Spleen (tissue), 11 donors: ENCODE measurements at regions not wholly inside any gene's neighbourhood (a gene's known extent, or its start where the extent isn't known, plus 50 kb on each side); places are given as distances from the start of the nearest gene placed in this dataset.

Source experiments
- DNase-seq: peaks from one replicate; pipeline ENCODE4 v3.0.0-alpha.2; 2020
- H3K27ac ChIP-seq, 8 donors: fragments of 200-600 bp; sonication (generic) in 7 of 8; 1 replicate in 4 of 8; 2 replicates in 4 of 8; pipeline versions ENCODE4 v1.5.0 to v1.8.0; 2016 to 2021; ENCODE audit warnings: inconsistent platforms in 4 of 8, mild to moderate bottlenecking in 4 of 8, moderate library complexity in 1 of 8
- H3K27me3 ChIP-seq, 7 donors: fragments of 200-600 bp; sonication (generic) in 6 of 7; replicated peaks in 1 of 7; 1 replicate in 4 of 7; 2 replicates in 3 of 7; pipeline versions ENCODE4 v1.5.0 to v1.8.0; 2016 to 2021; ENCODE audit warnings: inconsistent platforms in 3 of 7, mild to moderate bottlenecking in 1 of 7
- H3K36me3 ChIP-seq, 6 donors: fragments of 200-600 bp; sonication (generic) in 5 of 6; 1 replicate in 4 of 6; 2 replicates in 2 of 6; pipeline versions ENCODE4 v1.5.0 to v1.8.0; 2016 to 2021; ENCODE audit warnings: inconsistent platforms in 2 of 6
- H3K4me1 ChIP-seq, 6 donors: fragments of 200-600 bp; sonication (generic) in 5 of 6; 1 replicate in 3 of 6; 2 replicates in 3 of 6; pipeline versions ENCODE4 v1.5.0 to v1.8.0; 2016 to 2021; ENCODE audit warnings: inconsistent platforms in 3 of 6
- H3K4me3 ChIP-seq, 8 donors: fragments of 200-600 bp; sonication (generic) in 7 of 8; 1 replicate in 4 of 8; 2 replicates in 4 of 8; pipeline versions ENCODE4 v1.5.0 to v1.8.0; 2016 to 2021; ENCODE audit warnings: inconsistent platforms in 4 of 8, mild to moderate bottlenecking in 4 of 8, moderate library complexity in 2 of 8
- H3K9me3 ChIP-seq, 8 donors: fragments of 200-600 bp; sonication (generic) in 7 of 8; 1 replicate in 4 of 8; 2 replicates in 4 of 8; pipeline versions ENCODE4 v1.5.0 to v1.8.0; 2016 to 2021; ENCODE audit warnings: inconsistent platforms in 4 of 8
- POLR2A ChIP-seq, 3 donors: fragments of 450-650 bp; IDR thresholded peaks; one replicate each; pipeline ENCODE4 v1.5.1; 2017; ENCODE audit warnings: antibody characterized with exemption in 3 of 3, mild to moderate bottlenecking in 1 of 3
- POLR2AphosphoS5 ChIP-seq, 3 donors: sonication (generic); formaldehyde crosslinking; IDR thresholded peaks; one replicate each; pipeline ENCODE4 v1.5.1; 2017; ENCODE audit warnings: antibody characterized with exemption in 3 of 3
- WGBS, 5 donors: extraction: QIAGEN DNeasy Blood & Tissue Kit in 3 of 5; methylation state at CpG; one replicate each; pipeline versions ENCODE4 v1.1.5 to v1.1.7; 2013 to 2018; 5-methylcytosine and 5-hydroxymethylcytosine counted together
- intact Hi-C: fragments of 100-400 bp; cut with DNase I; formaldehyde crosslinking; loops from one replicate; pipeline ENCODE4 v1.15.0; 2023; ENCODE audit warnings: low total_unique reads
- TF ChIP-seq, protein P1 (sequence below), 11 experiments: fragments of 200-600 bp in 7 of 11; fragments of 450-650 bp in 4 of 11; sonication (generic) in 4 of 11; IDR thresholded peaks in 8 of 11; conservative IDR thresholded peaks in 3 of 11; 1 replicate in 7 of 11; 2 replicates in 4 of 11; pipeline versions ENCODE4 v1.4.0 to v1.8.0; 2016 to 2021; ENCODE audit warnings: antibody characterized with exemption in 11 of 11, inconsistent platforms in 4 of 11, mild to moderate bottlenecking in 1 of 11
- donor health status: healthy with polysubstance abuse.
- donor health status: DM: no; HTN: no; CAD: no; lungs with moderate emphysema.
- donor health status: DM: no; HTN: no; CAD: no.
- donor health status: Bipolar disorder and iron deficiency.
- donor health status: healthy.
- donor health status: DM: no; HTN: no; CAD: no.
- donor health status: DM: yes; HTN: yes; CAD: no.

- Histone ChIP-seq H3K36me3 (no peaks in the 10 kb centered on the region), H3K4me3 (no peak overlapping the region), H3K27me3 (no peaks in the 10 kb centered on the region), H3K4me1 (peaks cover 12 to 73% (median 35%) of the 10 kb centered on the region in 6 donors), H3K9me3 (peaks cover 0 to 6% (median 0%) of the 10 kb centered on the region in 8 donors), H3K27ac (no peak overlapping the region)
- DNase-seq = no peak
- intact Hi-C loops = no loop called here
- TF ChIP-seq POLR2A (IDR thresholded peaks at IDR 0.05) (no peak), POLR2AphosphoS5 (IDR thresholded peaks at IDR 0.05) (no peak)
- TF ChIP-seq, protein P1, sequence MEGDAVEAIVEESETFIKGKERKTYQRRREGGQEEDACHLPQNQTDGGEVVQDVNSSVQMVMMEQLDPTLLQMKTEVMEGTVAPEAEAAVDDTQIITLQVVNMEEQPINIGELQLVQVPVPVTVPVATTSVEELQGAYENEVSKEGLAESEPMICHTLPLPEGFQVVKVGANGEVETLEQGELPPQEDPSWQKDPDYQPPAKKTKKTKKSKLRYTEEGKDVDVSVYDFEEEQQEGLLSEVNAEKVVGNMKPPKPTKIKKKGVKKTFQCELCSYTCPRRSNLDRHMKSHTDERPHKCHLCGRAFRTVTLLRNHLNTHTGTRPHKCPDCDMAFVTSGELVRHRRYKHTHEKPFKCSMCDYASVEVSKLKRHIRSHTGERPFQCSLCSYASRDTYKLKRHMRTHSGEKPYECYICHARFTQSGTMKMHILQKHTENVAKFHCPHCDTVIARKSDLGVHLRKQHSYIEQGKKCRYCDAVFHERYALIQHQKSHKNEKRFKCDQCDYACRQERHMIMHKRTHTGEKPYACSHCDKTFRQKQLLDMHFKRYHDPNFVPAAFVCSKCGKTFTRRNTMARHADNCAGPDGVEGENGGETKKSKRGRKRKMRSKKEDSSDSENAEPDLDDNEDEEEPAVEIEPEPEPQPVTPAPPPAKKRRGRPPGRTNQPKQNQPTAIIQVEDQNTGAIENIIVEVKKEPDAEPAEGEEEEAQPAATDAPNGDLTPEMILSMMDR (IDR thresholded peaks at IDR 0.05 in 8 of 11, conservative IDR thresholded peaks at IDR 0.05 in 3 of 11) = no peak
- 87 to 94% (median 92%) methylated on average over 13 of the region's 13 CpGs for WGBS, 5 donors
Observed at GRCh38 chr1:235009561-235010306, 118.9 kb downstream of the TOMM20 start.

DNA sequence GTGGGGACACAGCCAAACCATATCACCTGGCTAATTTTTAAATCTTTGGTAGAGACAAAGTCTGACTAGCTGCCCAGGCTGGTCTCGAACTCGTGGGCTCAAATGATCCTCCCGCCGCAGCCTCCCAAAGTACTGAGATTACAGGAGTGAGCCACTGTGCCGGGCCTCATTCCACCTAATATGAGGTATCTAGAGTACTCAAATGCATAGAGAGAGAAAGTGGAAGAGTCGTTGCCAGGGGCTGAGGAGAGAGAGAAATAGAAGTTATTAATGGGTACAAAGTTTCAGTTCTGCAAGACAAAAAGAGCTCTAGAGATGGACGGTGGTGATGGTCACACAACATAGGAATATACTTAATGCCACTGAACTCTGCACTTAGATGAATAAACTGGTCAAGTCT, 119.6 kb downstream of the TOMM20 start:
- intact Hi-C loops = no loop called here
- no peak overlapping the region for H3K27ac ChIP-seq
- 69 to 77% (median 73%) methylated on average over 7 of the region's 7 CpGs for WGBS, 5 donors
- H3K9me3 ChIP-seq = peaks cover 0 to 6% (median 0%) of the 10 kb centered on the region in 8 donors
- DNase-seq = no peak
- no peaks in the 10 kb centered on the region for H3K27me3 ChIP-seq
- TF ChIP-seq POLR2AphosphoS5 (IDR thresholded peaks at IDR 0.05) (no peak), POLR2A (IDR thresholded peaks at IDR 0.05) (no peak)
- no peak overlapping the region for H3K4me3 ChIP-seq
- H3K4me1 ChIP-seq = peaks cover 12 to 79% (median 36%) of the 10 kb centered on the region in 6 donors
- H3K36me3 ChIP-seq = no peaks in the 10 kb centered on the region

- TF ChIP-seq, protein P1 (IDR thresholded peaks at IDR 0.05 in 8 of 11, conservative IDR thresholded peaks at IDR 0.05 in 3 of 11) = no peak
- no peak for TF ChIP-seq POLR2A (IDR thresholded peaks at IDR 0.05)
- no peak for TF ChIP-seq POLR2AphosphoS5 (IDR thresholded peaks at IDR 0.05)
- peaks cover 0 to 6% (median 0%) of the 10 kb centered on the region in 8 donors for H3K9me3 ChIP-seq
- no peak overlapping the region for H3K4me3 ChIP-seq
- H3K27ac ChIP-seq = no peak overlapping the region
- no peaks in the 10 kb centered on the region for H3K27me3 ChIP-seq
- intact Hi-C loops = no loop called here
- peaks cover 12 to 73% (median 36%) of the 10 kb centered on the region in 6 donors for H3K4me1 ChIP-seq
- DNase-seq = no peak
- no peaks in the 10 kb centered on the region for H3K36me3 ChIP-seq
Observed at GRCh38 chr1:235008239-235008638, 120.4 kb downstream of the TOMM20 start.

- intact Hi-C loops = no loop called here
- DNase-seq = no peak
- no peak for TF ChIP-seq POLR2AphosphoS5 (IDR thresholded peaks at IDR 0.05)
- TF ChIP-seq POLR2A (IDR thresholded peaks at IDR 0.05) = no peak
- TF ChIP-seq, protein P1 (IDR thresholded peaks at IDR 0.05 in 8 of 11, conservative IDR thresholded peaks at IDR 0.05 in 3 of 11) = no peak
- Histone ChIP-seq H3K36me3 (no peaks in the 10 kb centered on the region), H3K4me3 (no peak overlapping the region), H3K4me1 (peaks cover 5 to 58% (median 24%) of the 10 kb centered on the region in 6 donors), H3K27me3 (no peaks in the 10 kb centered on the region), H3K9me3 (peaks cover 0 to 6% (median 0%) of the 10 kb centered on the region in 8 donors), H3K27ac (no peak overlapping the region)
- WGBS, 5 donors = 66 to 91% (median 68%) methylated on average over 5 of the region's 5 CpGs
Observed at GRCh38 chr1:235006816-235007215, 121.8 kb downstream of the TOMM20 start.
